HG03460 (cell line): ENCODE measurements at regions not wholly inside any gene's neighbourhood (a gene's known extent, or its start where the extent isn't known, plus 50 kb on each side); places are given as distances from the start of the nearest gene placed in this dataset.

Experiments
- ATAC-seq: cut with Tn5 transposase; IDR thresholded peaks from one replicate; pipeline ENCODE4 v1.9.1; 2021; ENCODE audit not compliant: unreplicated experiment

DNA sequence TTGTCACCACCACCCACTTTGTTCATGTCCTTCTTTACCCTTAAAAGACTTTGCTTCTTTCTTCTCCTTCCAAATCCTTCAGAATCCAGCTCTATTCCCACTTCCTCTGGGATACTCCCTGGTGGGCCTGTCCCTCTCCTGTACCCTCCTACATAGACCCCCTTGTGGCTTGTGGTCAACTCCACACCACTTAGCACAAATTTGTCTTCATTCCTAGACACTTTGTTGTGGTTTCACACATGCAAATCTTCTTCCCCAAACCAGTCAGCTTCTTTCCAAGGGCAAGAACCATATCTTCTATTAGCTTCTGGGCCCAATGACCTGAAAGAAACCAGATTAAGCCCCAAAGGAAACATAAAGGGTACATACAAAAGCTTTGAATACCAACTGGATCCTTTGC lies 342.4 kb downstream of the TNS1 start:
- no peak for ATAC-seq

DNA sequence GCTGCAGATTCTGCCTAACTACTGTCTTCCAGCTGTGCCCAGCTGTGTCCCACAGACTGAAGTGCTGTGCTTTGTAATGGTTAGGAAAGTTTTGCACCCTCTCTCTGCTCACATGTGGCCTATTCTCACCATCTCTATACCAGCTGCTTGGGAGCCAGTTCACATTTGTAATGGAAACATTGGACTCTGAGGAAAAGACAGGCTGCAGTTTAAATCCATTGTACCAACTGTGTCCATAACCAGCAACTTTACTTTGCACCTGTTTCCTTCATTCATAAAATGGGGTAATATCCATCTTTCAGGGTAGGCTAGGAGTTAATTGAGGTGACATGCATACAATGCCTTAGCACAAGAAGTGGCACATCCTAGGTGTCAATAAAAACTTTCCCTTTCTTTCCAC lies 344.0 kb downstream of the TNS1 start:
- ATAC-seq, result no peak

DNA sequence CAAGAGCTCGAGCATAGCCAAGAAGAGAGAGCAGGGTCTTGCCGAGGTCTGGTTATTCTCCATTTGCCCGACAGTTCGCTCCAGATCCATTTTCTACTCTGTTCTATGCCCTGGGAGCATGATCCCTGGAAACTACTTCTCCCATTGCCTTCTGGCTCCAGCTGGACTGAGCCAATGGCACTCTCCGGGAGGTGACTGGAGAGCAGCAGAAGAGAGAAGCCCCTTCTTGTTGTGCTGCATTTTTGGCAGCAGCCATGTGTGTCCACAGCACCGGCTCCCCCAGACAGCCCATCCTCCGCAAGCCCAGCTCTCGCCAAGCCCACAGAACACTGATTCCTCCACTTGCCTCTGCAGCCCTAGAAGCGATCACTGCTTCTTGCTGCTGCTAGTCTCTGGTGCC lies 345.5 kb downstream of the TNS1 start:
- ATAC-seq, result no peak

DNA sequence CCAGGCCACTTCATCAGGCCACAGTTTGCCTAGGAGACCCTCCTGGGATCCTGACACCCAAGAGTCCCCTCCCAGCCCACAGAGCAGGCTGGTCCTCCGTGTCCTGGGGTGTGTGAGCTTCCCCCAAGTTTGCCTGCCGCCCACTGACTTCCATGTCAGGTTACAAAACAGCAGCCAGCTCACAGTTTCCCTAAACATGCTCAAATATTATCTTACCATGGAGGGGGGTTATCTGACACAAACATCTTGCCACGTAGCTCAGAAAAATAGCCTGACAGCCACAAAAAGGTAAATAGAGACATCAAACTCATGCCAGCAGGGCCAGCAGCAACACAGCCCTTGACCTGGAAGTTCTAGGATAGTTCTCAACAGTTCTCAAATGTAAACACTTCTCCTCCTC lies 346.5 kb downstream of the TNS1 start:
- no peak for ATAC-seq

DNA sequence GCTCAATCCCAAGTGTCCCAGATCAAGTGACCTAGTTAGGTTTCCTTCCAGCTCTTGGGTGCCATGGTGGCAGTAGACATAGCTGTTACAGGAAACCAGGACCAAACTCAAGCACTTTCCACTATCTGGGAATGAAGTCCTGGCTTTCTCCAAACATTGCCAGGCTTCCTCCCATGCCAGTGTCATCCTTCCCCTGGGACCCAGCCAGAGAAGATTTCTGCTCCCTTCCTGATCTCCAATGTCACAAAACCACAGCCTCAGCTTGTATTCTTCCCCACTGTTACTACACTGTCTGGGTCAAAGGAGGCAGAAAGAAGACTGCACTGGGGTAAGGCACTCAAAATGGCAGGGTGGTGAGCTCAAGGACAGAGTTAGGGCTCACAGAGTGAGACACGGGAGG lies 347.1 kb downstream of the TNS1 start:
- ATAC-seq, result no peak

DNA sequence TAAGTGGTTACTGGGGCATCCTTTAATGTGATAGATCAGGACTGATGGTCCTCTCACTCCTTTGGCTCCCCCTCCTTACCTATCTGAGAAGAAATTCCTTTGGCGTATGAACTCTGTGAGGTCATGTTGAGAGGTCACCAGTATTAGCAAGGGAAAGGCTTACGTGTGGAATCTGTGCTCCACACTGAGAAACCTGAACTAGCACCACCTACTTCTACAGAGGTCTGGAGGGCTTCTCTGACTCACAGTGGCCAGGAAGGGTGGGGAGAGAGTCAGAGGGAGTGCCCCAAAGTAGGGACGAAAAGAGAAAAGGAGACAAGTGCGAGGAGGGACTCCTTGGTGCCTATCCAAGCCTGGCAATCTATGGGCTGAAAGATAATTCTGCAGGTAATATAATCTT lies 348.6 kb downstream of the TNS1 start:
- no peak for ATAC-seq

DNA sequence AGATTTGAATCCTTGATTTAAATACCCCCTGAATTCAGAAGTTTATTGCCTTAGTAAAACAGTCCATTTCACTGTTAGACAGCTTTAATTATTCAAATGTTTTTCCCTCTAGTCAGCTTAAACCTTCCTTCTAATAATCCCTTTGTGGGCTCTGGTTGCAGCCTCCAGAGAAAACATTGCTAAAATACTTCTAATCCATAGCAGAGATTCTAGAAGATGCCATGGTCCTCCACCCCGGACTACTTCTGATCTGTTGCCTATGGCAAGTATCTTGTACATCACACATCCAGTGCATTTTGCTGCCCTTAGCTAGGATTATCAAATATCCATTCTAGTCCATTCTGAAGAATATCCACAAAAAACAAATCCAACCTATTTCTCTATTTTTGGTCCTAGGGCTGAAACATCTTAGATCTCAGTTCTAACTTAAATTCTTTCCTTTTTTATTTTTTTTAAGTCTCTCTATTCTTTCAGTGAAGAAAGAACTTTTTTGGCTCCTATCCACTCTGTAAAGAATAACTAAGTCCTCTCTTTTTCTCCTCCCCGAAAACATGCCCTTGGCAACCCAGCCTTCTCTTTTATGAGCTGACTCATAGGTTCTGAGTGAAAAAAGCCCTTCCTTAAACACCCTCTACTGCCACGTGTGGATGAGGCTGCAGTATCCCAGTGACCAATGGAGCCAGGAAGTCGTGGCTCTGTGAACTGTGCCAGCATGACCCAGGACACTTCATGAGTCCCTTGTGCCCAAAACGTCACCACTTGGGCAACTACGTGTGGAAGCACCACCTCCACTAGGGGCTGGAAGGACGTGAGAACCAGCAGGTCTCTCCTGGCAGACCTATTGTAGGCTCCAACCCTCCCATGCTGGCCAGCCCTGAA lies 349.8 kb downstream of the TNS1 start:
- no peak for ATAC-seq

DNA sequence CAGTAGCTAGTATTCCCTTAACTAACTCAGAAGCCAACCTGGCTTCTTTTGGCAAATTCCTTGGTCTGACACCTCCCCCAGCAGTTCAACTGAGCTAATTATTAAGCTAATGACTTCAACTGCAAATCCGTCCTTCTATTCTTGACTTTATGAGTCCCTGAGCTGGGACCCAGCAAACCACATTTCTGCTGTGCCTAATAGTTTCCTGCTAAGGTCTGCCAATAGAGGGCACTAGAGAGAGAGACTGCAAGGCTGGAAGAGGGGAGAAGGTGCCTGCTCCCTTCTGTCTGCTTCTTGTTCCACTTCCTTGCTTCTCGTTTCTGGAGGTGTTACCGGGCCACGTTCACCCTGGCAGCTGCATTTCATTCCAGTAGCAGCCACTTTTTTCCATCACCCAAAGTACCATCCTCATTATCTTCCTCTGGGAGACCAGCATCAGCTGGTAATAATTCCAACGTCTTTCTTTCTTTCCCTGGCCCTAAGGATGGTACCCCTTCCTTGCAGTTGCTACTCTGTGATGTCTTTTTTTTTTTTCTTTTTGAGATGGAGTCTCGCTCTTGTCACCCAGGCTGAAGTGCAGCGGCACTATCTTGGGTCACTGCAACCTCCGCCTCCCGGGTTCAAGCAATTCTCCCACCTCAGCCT lies 352.0 kb downstream of the TNS1 start:
- peak; percentile 61 for ATAC-seq

DNA sequence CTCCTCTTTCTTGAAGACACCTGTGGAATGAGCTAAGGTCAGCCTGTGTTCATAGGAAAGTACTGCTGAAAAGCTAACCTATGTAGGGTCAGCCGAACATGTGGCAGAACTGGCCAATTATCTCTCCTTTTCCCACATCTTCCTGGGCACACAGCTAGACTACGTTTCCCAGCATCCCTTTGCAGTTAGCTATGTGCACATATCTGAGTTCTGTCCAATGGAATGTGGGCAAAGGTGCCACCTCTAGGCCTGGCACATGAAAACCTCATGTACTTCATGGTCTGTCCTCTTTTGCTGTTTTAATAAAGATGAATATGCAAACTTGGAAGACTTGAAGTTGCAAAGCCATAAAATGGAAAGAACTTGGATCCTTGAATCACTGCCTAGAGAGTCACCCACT lies 352.6 kb downstream of the TNS1 start:
- ATAC-seq, result no peak

DNA sequence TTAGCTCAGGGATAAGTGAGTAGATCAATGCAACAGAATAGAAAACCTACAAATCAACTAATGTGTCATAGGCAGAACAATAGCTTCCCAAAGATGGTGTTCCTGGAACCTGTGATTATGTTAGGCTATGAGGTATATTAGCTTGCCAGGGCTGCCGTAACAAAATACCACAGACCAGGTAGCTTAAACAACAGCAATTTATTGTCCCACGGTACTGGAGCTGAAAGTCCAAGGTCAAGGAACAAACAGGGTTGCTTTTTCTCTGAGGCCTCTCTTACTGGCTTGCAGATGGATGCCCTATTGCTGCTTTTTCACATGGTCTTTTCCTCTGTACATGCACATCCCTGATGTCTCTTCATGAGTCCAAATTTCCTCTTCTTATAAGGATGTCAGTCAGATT lies 354.9 kb downstream of the TNS1 start:
- no peak for ATAC-seq

DNA sequence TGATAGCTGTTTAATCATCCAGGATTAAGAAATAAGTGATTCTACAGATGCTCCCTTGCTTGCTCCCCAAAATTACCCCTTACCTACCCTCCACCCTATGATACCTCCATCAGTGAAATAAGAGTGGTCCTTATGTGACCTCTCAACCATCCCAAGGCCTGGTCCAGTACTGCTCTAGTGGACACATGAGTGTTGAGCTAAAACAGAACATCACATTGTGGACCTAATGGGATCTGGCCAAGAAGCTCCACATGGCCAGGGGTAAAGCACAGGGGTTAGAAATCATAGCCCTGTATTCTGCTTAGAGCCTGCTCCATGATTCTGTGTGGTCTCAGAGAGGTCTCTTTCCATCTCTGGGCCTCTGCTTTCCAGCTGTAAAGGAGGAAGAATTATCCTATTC lies 355.6 kb downstream of the TNS1 start:
- ATAC-seq, result no peak

DNA sequence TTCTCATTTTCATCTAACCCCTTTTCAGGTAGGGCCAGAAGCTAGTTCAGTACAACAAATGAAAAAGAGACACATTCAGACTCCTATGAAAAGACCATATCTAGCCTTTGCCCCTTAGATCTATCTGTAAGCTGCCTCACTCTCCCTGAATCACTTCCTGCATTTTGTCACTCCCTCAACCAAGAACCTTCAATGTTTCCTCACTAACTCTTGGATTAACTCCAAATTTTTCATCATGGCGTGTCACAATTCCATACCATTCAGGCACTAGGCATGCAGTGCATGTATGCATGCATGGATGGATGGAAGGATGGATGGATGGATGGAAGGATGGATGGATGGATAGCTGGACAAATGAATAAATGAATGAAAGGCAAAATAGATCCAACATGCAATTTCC lies 356.9 kb downstream of the TNS1 start:
- ATAC-seq, result no peak

DNA sequence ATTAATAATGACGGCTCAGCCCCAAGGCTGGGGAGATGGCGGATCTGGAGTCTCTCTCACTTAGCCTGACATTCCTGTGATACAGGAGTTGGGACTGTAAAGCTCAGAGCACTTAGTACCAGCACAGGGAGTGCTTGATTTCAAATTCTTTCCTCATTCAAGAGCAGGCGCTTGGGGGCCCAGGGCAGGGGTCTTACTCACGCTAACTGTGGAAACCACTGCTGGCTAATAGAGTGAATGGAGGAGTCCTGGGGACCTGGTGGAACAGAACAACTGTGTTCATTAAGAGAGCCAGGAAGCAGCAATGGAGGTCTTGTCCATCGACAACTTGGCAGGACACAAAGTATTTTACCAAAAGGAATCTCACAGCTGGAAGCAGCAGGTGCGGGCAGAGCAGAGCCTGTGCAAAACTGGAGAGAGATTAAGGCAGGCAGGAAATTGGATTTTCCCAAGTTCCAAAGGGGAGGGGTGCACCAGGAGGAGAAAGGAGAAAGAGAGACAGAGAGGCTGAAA lies 358.9 kb downstream of the TNS1 start:
- no peak for ATAC-seq

DNA sequence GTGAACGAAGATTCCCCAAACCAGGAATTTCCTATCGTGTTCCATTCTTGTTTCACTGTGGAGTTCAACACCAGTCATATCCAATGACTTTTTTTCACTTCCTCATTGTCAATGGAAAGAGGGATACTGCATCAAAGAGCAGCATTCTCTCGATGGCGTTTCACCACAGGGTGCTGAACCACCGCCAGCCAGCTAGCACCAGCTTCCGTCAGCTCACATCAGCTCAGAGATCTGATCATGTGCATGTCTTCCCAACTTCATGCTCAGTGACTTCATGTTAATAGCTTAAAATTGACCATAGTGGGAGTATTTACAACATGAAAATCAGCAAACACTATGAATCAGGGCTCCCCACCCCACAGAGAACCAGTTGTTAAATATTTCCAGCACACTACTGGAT lies 359.9 kb downstream of the TNS1 start:
- no peak for ATAC-seq

DNA sequence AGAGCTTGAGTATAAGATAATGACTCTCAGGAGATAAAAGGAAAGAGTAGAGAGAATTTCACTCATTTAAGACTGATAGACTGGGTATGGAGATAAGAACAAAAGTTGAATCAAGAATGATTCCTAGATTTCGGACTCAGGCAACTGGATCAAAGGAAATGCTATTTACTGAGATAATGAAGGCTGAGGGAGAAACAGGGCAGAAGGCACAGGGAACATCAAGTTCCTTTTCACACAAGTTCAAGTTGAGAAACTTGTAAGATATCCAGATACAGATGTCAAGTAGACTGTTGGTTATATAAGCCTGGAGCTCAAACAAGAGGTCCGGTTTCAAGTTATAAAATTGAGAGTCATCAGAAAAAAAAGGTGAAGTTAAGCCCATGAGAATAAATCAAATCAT lies 360.8 kb downstream of the TNS1 start:
- no peak for ATAC-seq

DNA sequence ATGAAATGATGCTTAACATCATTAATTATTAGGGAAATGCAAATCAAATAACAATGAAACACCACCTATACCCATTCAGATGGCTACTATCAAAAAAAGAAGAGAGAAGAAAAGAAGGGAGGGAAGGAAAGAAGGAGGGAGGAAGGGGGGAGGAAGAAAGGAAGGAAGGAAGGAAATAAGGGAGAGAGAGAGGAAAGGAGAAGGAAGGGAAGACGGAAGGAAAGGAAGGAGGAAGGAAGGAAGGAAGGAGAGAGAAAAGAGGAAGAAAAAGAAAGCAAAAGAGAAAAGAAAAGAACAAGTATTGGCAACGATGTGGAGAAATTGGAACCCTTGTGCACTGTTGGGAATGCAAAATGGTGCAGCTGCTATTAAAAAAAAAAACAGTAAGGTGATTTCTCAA lies 363.3 kb downstream of the TNS1 start:
- no peak for ATAC-seq

DNA sequence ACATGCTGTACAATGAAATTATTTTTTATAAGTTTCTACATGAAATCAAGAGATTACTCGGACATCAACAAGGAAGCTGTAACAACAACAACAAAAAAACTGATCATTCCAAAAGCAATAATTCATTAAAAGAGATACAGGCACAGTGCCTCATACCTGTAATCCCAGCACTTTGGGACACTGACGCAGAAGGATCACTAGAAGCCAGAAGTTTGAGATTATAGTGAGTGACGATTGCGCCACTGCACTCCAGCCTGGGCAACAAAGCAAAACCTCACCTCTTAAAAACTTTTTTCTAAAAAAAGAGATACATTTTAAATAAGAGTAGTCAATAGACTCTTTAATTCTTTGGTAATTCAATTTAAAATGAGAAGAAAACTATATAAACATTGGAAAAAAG lies 364.3 kb downstream of the TNS1 start:
- ATAC-seq, result no peak

DNA sequence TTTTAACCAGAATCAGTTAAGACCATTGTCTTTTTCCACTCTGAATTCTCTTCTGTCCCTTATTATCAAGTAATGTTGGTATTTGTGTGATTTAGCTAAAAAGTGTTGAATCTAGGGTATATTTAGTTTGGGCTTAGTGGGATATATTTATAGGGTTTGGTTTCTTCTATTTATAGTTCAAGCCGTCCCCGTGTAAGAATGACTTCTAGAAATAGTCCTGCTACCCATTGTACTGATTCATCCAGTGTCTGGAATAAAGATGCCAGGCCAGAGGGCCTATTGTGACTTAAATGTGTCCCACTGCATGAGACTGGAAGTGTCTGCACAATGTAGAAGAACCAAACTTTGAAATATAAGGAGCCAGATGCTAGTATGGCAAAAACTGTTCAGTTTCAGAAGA lies 364.8 kb downstream of the TNS1 start:
- no peak for ATAC-seq

DNA sequence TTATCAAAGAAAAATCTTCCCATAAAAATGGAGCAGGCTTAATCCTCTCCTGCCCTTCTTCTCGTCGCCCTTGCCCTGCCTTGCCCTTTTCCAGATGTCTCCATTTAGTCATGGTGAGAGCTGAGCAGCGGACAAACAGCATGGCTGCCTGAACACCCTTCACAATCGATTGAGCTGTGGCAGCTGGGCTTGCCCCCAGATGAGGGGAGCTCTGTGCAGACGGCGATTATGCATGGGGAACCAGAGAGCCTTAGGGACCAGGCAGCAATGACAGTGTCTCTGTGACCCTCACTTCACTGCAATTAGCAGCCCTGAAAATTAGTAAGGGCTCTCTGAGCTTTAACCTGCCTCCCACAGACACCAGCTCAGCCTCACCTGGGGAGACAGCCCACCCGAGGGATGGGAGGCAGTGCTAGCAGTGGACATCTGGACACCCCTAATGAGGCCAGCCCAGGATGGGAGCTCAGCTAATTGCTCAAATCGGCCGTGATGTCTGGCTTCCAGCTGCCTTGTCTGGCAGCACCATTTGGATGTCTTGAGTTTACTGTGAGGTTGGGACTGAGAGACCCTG lies 365.7 kb downstream of the TNS1 start:
- ATAC-seq, result no peak

DNA sequence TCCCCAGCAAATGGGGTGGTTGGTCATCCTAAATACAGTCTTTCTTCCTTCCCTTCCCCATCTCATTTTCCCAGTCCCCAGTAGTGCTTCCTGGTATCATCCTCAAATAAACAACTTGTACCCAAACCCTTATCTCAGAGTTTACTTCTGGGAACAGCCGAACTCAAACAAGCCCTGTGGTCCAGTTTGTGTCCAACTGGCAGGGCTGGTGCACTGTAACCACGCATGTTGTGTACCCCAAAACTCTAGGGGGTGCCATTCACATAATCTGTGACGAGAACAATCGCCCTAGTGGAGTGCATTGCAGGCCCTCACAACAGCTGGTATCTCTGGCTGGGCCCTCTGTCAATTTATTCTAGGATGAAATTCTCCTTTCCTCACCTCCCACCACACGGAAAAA lies 366.2 kb downstream of the TNS1 start:
- ATAC-seq, result no peak

DNA sequence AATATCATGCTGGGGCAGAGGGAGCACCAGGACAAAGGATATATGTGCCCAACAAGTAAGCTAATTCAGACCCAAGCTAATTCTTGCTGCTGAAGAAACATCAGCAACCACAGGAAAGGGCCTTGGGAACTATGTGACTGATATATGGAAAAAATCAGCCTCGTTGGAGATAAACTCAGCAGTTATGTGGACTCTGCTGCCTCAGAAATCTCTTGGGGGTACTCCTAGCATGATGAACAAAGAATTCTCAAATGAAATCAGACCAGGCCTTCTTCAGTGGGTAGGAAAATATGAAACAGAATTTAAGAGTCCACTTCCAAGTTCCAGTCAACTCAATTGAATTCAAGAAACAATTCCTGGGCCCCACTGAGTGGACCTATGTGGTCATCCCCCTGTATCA lies 367.9 kb downstream of the TNS1 start:
- no peak for ATAC-seq

DNA sequence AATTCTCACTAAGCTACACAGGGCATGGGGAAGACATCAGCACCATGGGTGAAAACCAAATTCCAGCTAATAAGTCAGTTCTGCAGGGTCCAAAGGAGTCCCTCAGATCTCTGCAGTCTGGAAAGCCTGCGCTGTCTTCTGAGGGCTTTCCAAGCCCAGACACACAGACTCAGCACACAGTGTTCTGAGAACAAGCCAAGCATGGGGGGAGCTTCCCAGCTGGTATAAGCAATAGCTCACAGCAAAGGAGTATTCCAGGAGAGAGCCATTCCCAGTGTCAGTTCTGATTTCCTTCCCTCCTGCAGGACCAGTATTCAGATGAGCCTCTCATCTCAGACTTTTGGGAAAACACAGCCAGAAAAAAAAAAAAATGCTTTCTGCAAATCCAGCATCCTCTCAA lies 370.8 kb downstream of the TNS1 start:
- ATAC-seq, result no peak
